Kidney epithelial cell (primary cell): ENCODE measurements at regions not wholly inside any gene's neighbourhood (a gene's known extent, or its start where the extent isn't known, plus 50 kb on each side); places are given as distances from the start of the nearest gene placed in this dataset.

Experiments
- DNase-seq: peaks from one replicate; pipeline ENCODE4 v3.0.0-alpha.2; 2010; ENCODE audit warnings: low read depth
- H3K27me3 ChIP-seq: 2 replicates; pipeline ENCODE4 v1.6.0; 2011; ENCODE audit warnings: low read length; ENCODE audit not compliant: control insufficient read depth, insufficient read depth
- H3K36me3 ChIP-seq: 2 replicates; pipeline ENCODE4 v1.5.1; 2011; ENCODE audit warnings: low read length; ENCODE audit not compliant: control insufficient read depth, insufficient read depth
- H3K4me3 ChIP-seq: 2 replicates; pipeline ENCODE4 v1.5.1; 2011; ENCODE audit warnings: low read depth, mild to moderate bottlenecking, control low read depth, low read length
- CTCF ChIP-seq: IDR thresholded peaks from 2 replicates; pipeline ENCODE4 v1.5.1; 2011; ENCODE audit warnings: mild to moderate bottlenecking, moderate library complexity, low read length, control low read depth, inconsistent platforms; ENCODE audit not compliant: insufficient read depth, poor library complexity, severe bottlenecking

GRCh38 chr1:193625255-193625654 is 438.8 kb upstream of the B3GALT2 start:
- Histone ChIP-seq H3K4me3 (no peak overlapping the region), H3K27me3 (no peaks in the 10 kb centered on the region), H3K36me3 (no peaks in the 10 kb centered on the region)
- no peak for TF ChIP-seq CTCF
- no peak for DNase-seq

- DNase-seq: no peak
- Histone ChIP-seq H3K36me3 (no peaks in the 10 kb centered on the region), H3K4me3 (no peak overlapping the region), H3K27me3 (no peaks in the 10 kb centered on the region)
- TF ChIP-seq CTCF: no peak
These were observed 433.5 kb upstream of the B3GALT2 start for GRCh38 chr1:193619911-193620310.

- DNase-seq: peak; percentile 77
- no peaks in the 10 kb centered on the region for H3K36me3 ChIP-seq
- H3K27me3 ChIP-seq: no peaks in the 10 kb centered on the region
- TF ChIP-seq CTCF: no peak
- H3K4me3 ChIP-seq: no peak overlapping the region
These were observed 428.4 kb upstream of the B3GALT2 start for GRCh38 chr1:193614817-193615216.

GRCh38 chr1:193614275-193614674 is 427.9 kb upstream of the B3GALT2 start:
- Histone ChIP-seq H3K4me3 (no peak overlapping the region), H3K27me3 (no peaks in the 10 kb centered on the region), H3K36me3 (no peaks in the 10 kb centered on the region)
- TF ChIP-seq CTCF: no peak
- DNase-seq: no peak

- no peak overlapping the region for H3K4me3 ChIP-seq
These were observed 426.6 kb upstream of the B3GALT2 start for GRCh38 chr1:193613041-193613440.

More at GRCh38 chr1:193613041-193613440, 426.6 kb upstream of the B3GALT2 start:
- no peaks in the 10 kb centered on the region for H3K27me3 ChIP-seq
- no peak for TF ChIP-seq CTCF
- no peak for DNase-seq
- H3K36me3 ChIP-seq: no peaks in the 10 kb centered on the region
